Activated CD4-positive, alpha-beta T cell treated with anti-CD3 and anti-CD28 coated beads, Interleukin-2, amount 10 ng/mL, durations not matched to agents 7 days and 5 days (primary cell): ENCODE measurements at regions not wholly inside any gene's neighbourhood (a gene's known extent, or its start where the extent isn't known, plus 50 kb on each side); places are given as distances from the start of the nearest gene placed in this dataset.

Experiments used
- CTCF ChIA-PET: fragments of 350-600 bp; sonication (Branson Sonifier 250); formaldehyde crosslinking; loops from one replicate; lab custom pipeline; 2021; ENCODE audit warnings: antibody characterized with exemption; lab: Charles Lee
- POLR2A ChIA-PET: fragments of 350-600 bp; sonication (Branson Sonifier 250); formaldehyde crosslinking; loops from one replicate; lab custom pipeline; 2021; ENCODE audit warnings: antibody characterized with exemption; lab: Charles Lee
- DNase-seq: peaks from one replicate; pipeline ENCODE4 v3.0.0-alpha.2; 2020
- H3K27ac Mint-ChIP-seq: one replicate; pipeline ENCODE4 v1.8.0; 2021; ENCODE audit warnings: mild to moderate bottlenecking, moderate library complexity, mixed read lengths
- H3K27me3 Mint-ChIP-seq: one replicate; pipeline ENCODE4 v1.8.0; 2021; ENCODE audit warnings: mixed read lengths
- H3K36me3 Mint-ChIP-seq: one replicate; pipeline ENCODE4 v1.8.0; 2021; ENCODE audit warnings: low read depth, mixed read lengths
- H3K4me1 Mint-ChIP-seq: one replicate; pipeline ENCODE4 v1.8.0; 2021; ENCODE audit warnings: mixed read lengths
- H3K4me3 Mint-ChIP-seq: one replicate; pipeline ENCODE4 v1.8.0; 2021; ENCODE audit warnings: mild to moderate bottlenecking, moderate library complexity, mixed read lengths
- H3K9me3 Mint-ChIP-seq: one replicate; pipeline ENCODE4 v1.8.0; 2021; ENCODE audit warnings: mixed read lengths

DNA sequence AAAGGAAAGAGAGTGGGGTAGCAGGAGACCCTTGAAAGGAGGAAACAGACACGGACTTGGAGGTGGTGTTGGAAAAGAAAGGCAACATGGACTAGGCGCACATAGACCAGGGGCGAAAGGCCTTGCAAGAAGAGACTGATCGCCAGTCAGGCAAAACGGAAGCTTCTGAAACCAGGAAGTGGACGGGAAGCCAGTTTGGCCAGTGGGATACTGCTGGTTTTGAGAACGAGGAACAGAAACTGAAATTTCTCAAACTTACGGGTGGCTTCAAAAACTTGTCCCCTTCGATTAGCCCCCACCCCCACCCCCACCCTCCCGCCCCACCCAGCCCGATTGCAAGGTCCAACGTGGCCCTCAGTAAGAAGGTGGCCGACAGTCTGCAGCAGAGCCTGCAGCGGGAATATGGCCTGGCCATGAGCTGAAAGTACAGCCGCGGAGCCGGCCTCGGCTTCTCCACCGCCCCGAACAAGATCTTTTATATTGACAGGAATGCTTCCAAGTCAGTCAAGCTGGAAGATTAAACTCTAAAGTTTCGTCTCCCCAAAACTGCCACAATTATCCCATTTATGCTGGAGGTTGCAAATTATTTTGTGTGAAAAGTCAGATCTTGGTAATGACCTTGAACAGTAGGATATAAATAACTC is 364.7 kb downstream of the BCAT1 start:
- POLR2A ChIA-PET, result no interaction called here
- Mint-ChIP-seq H3K36me3 (no peaks in the 10 kb centered on the region), H3K4me3 (no peak overlapping the region), H3K27ac (no peak overlapping the region), H3K4me1 (no peaks in the 10 kb centered on the region), H3K9me3 (peaks cover 5% of the 10 kb centered on the region), H3K27me3 (no peaks in the 10 kb centered on the region)
- no peak for DNase-seq
- CTCF ChIA-PET, result no interaction called here

DNA sequence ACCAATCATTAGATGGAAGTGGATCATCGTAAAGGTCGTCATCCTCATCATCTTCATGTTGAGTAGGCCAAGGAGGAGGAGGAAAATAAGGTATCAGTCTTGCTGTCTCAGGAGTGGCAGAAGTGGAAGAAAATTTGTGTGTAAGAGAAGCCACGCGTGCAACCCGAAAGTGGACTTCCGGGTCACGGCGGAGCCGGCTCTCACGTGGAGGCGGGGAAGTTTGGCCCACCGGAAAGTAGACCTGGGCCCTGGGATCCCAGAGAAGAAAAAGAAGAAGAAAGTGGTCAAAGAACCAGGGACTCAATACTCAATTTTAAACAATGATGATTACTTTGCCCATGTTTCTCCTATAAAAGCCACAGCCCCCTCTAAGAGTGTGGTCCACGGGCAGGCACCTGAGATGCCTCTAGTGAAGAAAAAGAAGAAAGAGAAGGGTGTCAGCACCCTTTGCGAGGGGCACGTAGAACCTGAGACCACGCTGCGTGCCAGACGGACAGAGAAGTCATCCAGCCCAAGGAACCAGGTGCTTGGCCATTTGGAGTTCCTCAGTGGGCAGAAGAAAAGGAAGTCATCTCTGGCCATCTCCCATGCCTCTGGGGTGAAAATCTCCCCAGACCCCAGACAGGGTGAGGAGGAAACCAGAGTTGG is 365.8 kb downstream of the BCAT1 start:
- ChIA-PET CTCF (no interaction called here), POLR2A (no interaction called here)
- Mint-ChIP-seq H3K27ac (no peak overlapping the region), H3K4me1 (no peaks in the 10 kb centered on the region), H3K4me3 (no peak overlapping the region), H3K9me3 (peaks cover 5% of the 10 kb centered on the region), H3K27me3 (no peaks in the 10 kb centered on the region), H3K36me3 (no peaks in the 10 kb centered on the region)
- no peak for DNase-seq

GRCh38 chr12:24574538-24574937 is 374.4 kb downstream of the BCAT1 start:
- H3K4me3 Mint-ChIP-seq, result no peak overlapping the region
- no peaks in the 10 kb centered on the region for H3K4me1 Mint-ChIP-seq
- POLR2A ChIA-PET, result no interaction called here
- H3K36me3 Mint-ChIP-seq, result no peaks in the 10 kb centered on the region
- no peaks in the 10 kb centered on the region for H3K9me3 Mint-ChIP-seq
- H3K27ac Mint-ChIP-seq, result no peak overlapping the region
- CTCF ChIA-PET, result no interaction called here
- no peak for DNase-seq
- H3K27me3 Mint-ChIP-seq, result no peaks in the 10 kb centered on the region

- no peak overlapping the region for H3K27ac Mint-ChIP-seq
- H3K27me3 Mint-ChIP-seq, result no peaks in the 10 kb centered on the region
- DNase-seq, result no peak
- POLR2A ChIA-PET, result no interaction called here
- CTCF ChIA-PET, result interaction anchor here (1.9 kb wide), 1 partner anchor 14 kb away, joined by 4 read pairs; no protein-coding TSS in a partner anchor
- H3K4me1 Mint-ChIP-seq, result no peaks in the 10 kb centered on the region
- H3K4me3 Mint-ChIP-seq, result no peak overlapping the region
- H3K36me3 Mint-ChIP-seq, result no peaks in the 10 kb centered on the region
- H3K9me3 Mint-ChIP-seq, result no peaks in the 10 kb centered on the region
Observed at GRCh38 chr12:24573621-24574020, 375.3 kb downstream of the BCAT1 start.

- Mint-ChIP-seq H3K4me3 (no peak overlapping the region), H3K27me3 (peaks cover 48% of the 10 kb centered on the region), H3K36me3 (no peaks in the 10 kb centered on the region), H3K9me3 (no peaks in the 10 kb centered on the region), H3K27ac (no peak overlapping the region), H3K4me1 (peaks cover 10% of the 10 kb centered on the region)
- no peak for DNase-seq
- ChIA-PET POLR2A (no interaction called here), CTCF (no interaction called here)
Observed at GRCh38 chr12:24565300-24565699, 383.6 kb downstream of the BCAT1 start.

DNA sequence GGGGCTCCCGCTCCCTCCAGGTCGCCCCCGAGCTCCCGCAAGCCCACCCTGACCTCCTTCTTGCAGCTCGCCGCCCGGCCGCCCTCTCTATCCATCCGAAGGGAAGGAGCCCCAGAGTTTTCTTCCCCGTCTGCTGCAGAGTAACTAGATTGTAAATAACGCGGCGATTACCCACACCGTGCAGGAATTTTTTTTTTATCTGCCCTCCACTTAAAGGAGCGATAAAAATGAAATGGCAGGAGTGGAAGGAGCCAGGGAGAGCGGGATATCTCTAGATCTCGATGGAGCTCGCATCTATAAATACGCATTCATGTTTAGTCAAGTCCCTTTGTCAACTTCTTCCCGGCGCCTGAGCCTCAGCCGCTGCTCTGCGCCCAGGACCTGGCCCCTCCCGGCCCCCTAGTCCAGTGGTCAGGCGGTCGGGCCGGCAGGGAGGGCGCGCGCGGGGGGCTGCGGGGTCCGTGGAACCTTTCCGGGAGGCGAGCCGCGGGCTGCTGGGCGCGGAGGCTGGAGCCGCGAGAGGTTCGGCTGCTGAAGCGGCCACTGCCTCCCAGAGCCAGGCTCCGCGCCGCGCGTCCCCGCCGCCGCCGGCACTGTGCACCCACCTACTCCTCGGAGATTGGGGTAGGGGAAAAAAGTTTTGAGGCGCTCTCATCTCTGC is 386.0 kb downstream of the BCAT1 start:
- ChIA-PET POLR2A (no interaction called here), CTCF (no interaction called here)
- H3K4me1 Mint-ChIP-seq, result peaks cover 10% of the 10 kb centered on the region
- peak overlapping the region; percentile 73 for H3K4me3 Mint-ChIP-seq
- no peak overlapping the region for H3K27ac Mint-ChIP-seq
- no peaks in the 10 kb centered on the region for H3K36me3 Mint-ChIP-seq
- no peaks in the 10 kb centered on the region for H3K9me3 Mint-ChIP-seq
- DNase-seq, result no peak
- H3K27me3 Mint-ChIP-seq, result peaks cover 63% of the 10 kb centered on the region

DNA sequence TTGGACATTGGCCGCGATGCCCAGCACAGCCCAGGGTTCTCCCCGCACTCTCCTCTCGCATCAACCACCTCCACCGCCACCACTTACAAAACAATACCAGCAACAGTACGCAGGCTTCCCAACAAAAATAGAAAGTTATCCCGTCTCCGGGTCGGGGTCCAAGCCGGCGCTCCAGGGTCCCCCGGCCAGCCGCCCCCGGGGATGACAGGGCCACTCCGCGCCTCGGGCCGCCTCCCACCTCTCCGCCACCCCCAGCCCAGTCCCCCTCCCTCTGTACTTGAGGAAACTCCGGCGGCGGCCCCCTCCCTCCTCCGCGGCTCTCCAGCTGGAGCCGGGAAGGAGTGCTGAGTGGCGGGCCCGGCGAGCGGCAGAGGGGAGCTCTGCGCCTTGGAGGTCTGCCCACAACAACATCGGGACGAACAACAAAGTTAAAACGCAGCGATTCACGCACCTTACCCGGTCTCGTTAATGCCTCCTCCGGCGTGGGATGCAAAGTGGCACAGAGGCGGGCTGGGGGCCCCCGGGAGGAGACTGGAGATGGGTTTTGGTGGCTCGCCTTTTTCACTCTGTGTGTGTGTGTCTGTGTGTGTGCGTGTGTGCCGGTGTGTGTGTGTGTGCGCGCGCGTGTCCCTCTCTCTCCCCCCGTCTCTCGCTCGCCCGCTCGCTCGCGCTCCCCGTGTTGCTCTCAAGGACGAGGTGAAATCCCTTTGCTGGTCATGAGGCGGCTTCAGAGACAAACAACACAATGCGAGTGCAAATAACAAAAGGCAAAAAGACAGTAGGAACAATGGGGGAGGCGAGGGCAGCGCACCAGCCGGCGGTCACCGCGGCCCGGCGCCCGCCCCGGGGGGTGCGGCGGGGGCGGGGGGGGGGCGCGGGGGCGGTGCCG is 386.8 kb downstream of the BCAT1 start:
- CTCF ChIA-PET, result no interaction called here
- H3K36me3 Mint-ChIP-seq, result no peaks in the 10 kb centered on the region
- H3K9me3 Mint-ChIP-seq, result no peaks in the 10 kb centered on the region
- peaks cover 10% of the 10 kb centered on the region for H3K4me1 Mint-ChIP-seq
- peaks cover 63% of the 10 kb centered on the region for H3K27me3 Mint-ChIP-seq
- POLR2A ChIA-PET, result no interaction called here
- H3K4me3 Mint-ChIP-seq, result peak overlapping the region; percentile 77
- DNase-seq, result no peak
- H3K27ac Mint-ChIP-seq, result no peak overlapping the region

DNA sequence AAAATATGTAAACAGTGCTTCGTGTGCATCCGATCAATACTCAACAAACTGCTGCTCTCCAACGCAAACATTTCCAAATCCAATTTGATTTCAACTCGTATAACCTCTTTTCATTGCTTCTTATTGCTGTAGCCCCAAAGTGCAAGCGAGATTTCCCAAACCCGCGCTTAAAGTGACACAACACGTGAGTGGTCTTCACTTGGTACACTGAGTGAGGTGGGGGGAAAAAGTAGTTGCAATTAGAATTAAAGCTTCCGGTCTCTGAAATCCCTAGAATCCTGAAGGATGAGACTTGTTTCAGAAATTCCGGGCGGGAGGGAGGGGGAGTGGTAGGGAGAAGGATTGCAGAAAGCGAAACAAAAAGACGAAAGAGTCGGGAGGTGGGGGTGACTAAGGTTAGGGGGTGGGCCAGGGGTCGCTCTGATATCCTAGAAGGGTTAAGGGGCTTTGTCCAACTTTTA is 387.5 kb downstream of the BCAT1 start:
- Mint-ChIP-seq H3K27ac (no peak overlapping the region), H3K27me3 (peaks cover 63% of the 10 kb centered on the region), H3K36me3 (no peaks in the 10 kb centered on the region), H3K9me3 (no peaks in the 10 kb centered on the region), H3K4me3 (peak overlapping the region; percentile 77), H3K4me1 (peaks cover 10% of the 10 kb centered on the region)
- POLR2A ChIA-PET, result no interaction called here
- CTCF ChIA-PET, result no interaction called here
- DNase-seq, result no peak

- DNase-seq, result no peak
- Mint-ChIP-seq H3K4me1 (peaks cover 10% of the 10 kb centered on the region), H3K36me3 (no peaks in the 10 kb centered on the region), H3K27me3 (peaks cover 63% of the 10 kb centered on the region), H3K27ac (no peak overlapping the region), H3K9me3 (no peaks in the 10 kb centered on the region), H3K4me3 (peak overlapping the region; percentile 77)
- ChIA-PET CTCF (no interaction called here), POLR2A (no interaction called here)
Observed at GRCh38 chr12:24560831-24561271, 388.1 kb downstream of the BCAT1 start.

DNA sequence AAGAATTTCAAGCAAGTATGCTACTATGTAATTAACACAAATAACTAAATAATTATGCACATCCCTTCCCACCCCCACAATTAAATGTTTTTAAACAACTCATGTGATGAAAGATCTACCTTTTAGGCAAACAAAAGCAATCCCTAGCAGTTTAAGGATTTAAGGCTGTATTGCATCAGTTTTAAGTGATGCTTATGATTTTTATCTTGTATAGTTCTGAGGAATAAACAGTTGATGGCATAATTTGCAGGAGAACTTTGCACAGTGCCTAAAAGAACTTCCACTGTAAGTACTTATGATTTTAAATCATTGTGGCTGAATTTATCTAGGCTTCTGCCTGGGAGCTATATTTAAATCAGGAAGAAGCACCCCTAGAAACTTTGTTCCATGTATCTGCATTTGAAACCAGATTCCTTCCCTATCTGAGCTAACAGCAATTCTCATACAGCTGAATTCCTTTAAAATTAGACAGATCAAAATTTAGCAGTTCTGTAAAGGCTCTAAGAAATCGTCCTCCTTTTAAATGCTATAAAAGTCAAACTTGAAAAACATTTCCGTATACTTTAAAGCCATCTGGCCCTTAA is 388.6 kb downstream of the BCAT1 start:
- no peak for DNase-seq

GRCh38 chr12:24557738-24558137 is 391.2 kb downstream of the BCAT1 start:
- Mint-ChIP-seq H3K27me3 (peaks cover 37% of the 10 kb centered on the region), H3K4me1 (peaks cover 8% of the 10 kb centered on the region), H3K27ac (no peak overlapping the region), H3K9me3 (peaks cover 2% of the 10 kb centered on the region), H3K36me3 (no peaks in the 10 kb centered on the region), H3K4me3 (no peak overlapping the region)
- ChIA-PET CTCF (interaction anchor here (1.8 kb wide), 1 partner anchor 10 kb away, joined by 3 read pairs; no protein-coding TSS in a partner anchor), POLR2A (no interaction called here)
- no peak for DNase-seq

More for the DNA sequence above, 388.6 kb downstream of the BCAT1 start:
- peak overlapping the region; percentile 8 for H3K4me3 Mint-ChIP-seq
- CTCF ChIA-PET, result no interaction called here
- POLR2A ChIA-PET, result no interaction called here
- peaks cover 59% of the 10 kb centered on the region for H3K27me3 Mint-ChIP-seq
- peaks cover 10% of the 10 kb centered on the region for H3K4me1 Mint-ChIP-seq
- no peaks in the 10 kb centered on the region for H3K9me3 Mint-ChIP-seq
- H3K27ac Mint-ChIP-seq, result no peak overlapping the region
- H3K36me3 Mint-ChIP-seq, result no peaks in the 10 kb centered on the region

DNA sequence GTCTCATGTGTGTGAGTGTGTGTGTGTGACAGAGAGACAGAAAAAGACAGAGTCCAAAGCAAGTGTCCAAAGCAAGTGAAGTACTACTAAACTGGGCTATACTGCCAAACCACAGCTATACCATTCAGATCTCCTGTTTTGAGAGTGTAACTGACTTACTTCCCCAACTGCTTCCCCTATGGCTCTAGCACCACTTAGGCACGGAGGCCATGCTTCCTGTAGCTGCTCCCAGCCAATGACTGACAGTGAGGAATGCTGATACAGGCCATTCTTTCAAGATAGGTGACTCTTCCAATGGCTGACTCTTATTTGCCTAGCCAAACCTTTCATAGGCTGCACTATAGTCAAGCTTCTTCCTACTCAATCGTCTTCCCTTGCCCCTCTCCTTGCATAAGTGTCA is 393.2 kb downstream of the BCAT1 start:
- CTCF ChIA-PET, result interaction anchor here (1.1 kb wide), 1 partner anchor 151 kb away, joined by 3 read pairs; no protein-coding TSS in a partner anchor
- no peak overlapping the region for H3K27ac Mint-ChIP-seq
- H3K36me3 Mint-ChIP-seq, result no peaks in the 10 kb centered on the region
- H3K4me3 Mint-ChIP-seq, result no peak overlapping the region
- DNase-seq, result no peak
- no peaks in the 10 kb centered on the region for H3K4me1 Mint-ChIP-seq
- peaks cover 2% of the 10 kb centered on the region for H3K9me3 Mint-ChIP-seq
- peaks cover 19% of the 10 kb centered on the region for H3K27me3 Mint-ChIP-seq
- POLR2A ChIA-PET, result no interaction called here
